IMR-90 (cell line): ENCODE measurements at regions not wholly inside any gene's neighbourhood (a gene's known extent, or its start where the extent isn't known, plus 50 kb on each side); places are given as distances from the start of the nearest gene placed in this dataset.

Experiments used
- ATAC-seq: fragments of 200-7000 bp; cut with Tn5 transposase; 2 replicates; pipeline ENCODE4 v1.9.1; 2020; ENCODE audit warnings: low read depth, mild to moderate bottlenecking, moderate library complexity
- BruUV-seq: library from RNA; stranded (reverse); fragments of 400-500 nt; replicated peaks from 2 replicates; lab custom pipeline; 2021; lab: Mats Ljungman, UMichigan
- CTCF ChIA-PET: fragments of 300-600 bp; formaldehyde crosslinking; extraction: SDS; loops from one replicate; lab custom pipeline; 2021; ENCODE audit warnings: antibody characterized with exemption; lab: Yijun Ruan, JAX
- POLR2A ChIA-PET: fragments of 300-600 bp; sonication (Branson Sonifier 250); formaldehyde crosslinking; loops from one replicate; lab custom pipeline; 2022; ENCODE audit warnings: antibody characterized with exemption; ENCODE audit not compliant: unreplicated experiment; lab: Charles Lee
- DNase-seq: peaks from one replicate; pipeline ENCODE4 v3.0.0; 2013
- H2AFZ ChIP-seq: replicated peaks from 2 replicates; pipeline ENCODE3; 2013; ENCODE audit warnings: low read length, mild to moderate bottlenecking; ENCODE audit not compliant: poor library complexity
- H2AK5ac ChIP-seq: 2 replicates; pipeline ENCODE4 v1.6.1; 2013; ENCODE audit warnings: low read depth, low read length, inconsistent platforms
- H2AK9ac ChIP-seq: replicated peaks from 2 replicates; pipeline ENCODE3; 2013; ENCODE audit warnings: mild to moderate bottlenecking, low read depth, low read length, moderate library complexity; ENCODE audit not compliant: poor library complexity
- H2BK120ac ChIP-seq: 2 replicates; pipeline ENCODE4 v1.6.1; 2013; ENCODE audit warnings: low read depth, low read length, inconsistent platforms
- H2BK15ac ChIP-seq: 3 replicates; pipeline ENCODE4 v1.6.1; 2013; ENCODE audit warnings: low read depth, low read length, inconsistent platforms
- H2BK20ac ChIP-seq: 2 replicates; pipeline ENCODE4 v1.6.1; 2013; ENCODE audit warnings: low read depth, mild to moderate bottlenecking, inconsistent platforms, low read length, moderate library complexity
- H2BK5ac ChIP-seq: 2 replicates; pipeline ENCODE4 v1.6.1; 2013; ENCODE audit warnings: mild to moderate bottlenecking, low read depth, low read length, inconsistent platforms; ENCODE audit not compliant: poor library complexity, severe bottlenecking
- H3K14ac ChIP-seq: replicated peaks from 2 replicates; pipeline ENCODE4 v1.6.1; 2013; ENCODE audit warnings: low read depth, low read length, inconsistent platforms
- H3K18ac ChIP-seq: 2 replicates; pipeline ENCODE4 v1.6.1; 2013; ENCODE audit warnings: low read depth, low read length, control low read depth
- H3K23ac ChIP-seq: 2 replicates; pipeline ENCODE4 v1.6.1; 2013; ENCODE audit warnings: low read depth, low read length, inconsistent platforms
- H3K27ac ChIP-seq: 2 replicates; pipeline ENCODE4 v1.5.1; 2013; ENCODE audit warnings: mild to moderate bottlenecking, control low read depth, low read length; ENCODE audit not compliant: insufficient read depth
- H3K27me3 ChIP-seq: 2 replicates; pipeline ENCODE4 v1.6.1; 2013; ENCODE audit warnings: low read length; ENCODE audit not compliant: control insufficient read depth, insufficient read depth
- H3K36me3 ChIP-seq: 2 replicates; pipeline ENCODE4 v1.6.1; 2013; ENCODE audit warnings: low read length, mixed read lengths; ENCODE audit not compliant: control insufficient read depth, insufficient read depth
- H3K4ac ChIP-seq: 2 replicates; pipeline ENCODE4 v1.6.1; 2013; ENCODE audit warnings: low read depth, low read length, inconsistent platforms
- H3K4me1 ChIP-seq: 2 replicates; pipeline ENCODE4 v1.6.1; 2013; ENCODE audit warnings: low read length, mixed read lengths; ENCODE audit not compliant: control insufficient read depth, insufficient read depth
- H3K4me2 ChIP-seq: 2 replicates; pipeline ENCODE4 v1.6.1; 2013; ENCODE audit warnings: low read depth, mild to moderate bottlenecking, control low read depth, low read length, moderate library complexity
- H3K4me3 ChIP-seq: 2 replicates; pipeline ENCODE4 v1.5.1; 2013; ENCODE audit warnings: low read depth, mild to moderate bottlenecking, control low read depth, low read length, moderate library complexity; ENCODE audit not compliant: insufficient read depth
- H3K56ac ChIP-seq: 2 replicates; pipeline ENCODE4 v1.6.1; 2013; ENCODE audit warnings: low read length, inconsistent platforms; ENCODE audit not compliant: insufficient read depth; ENCODE audit errors: extremely low read depth
- H3K79me1 ChIP-seq, 2 experiments: 2 replicates each; pipeline ENCODE4 v1.6.1; 2013; ENCODE audit warnings: low read length in 2 of 2, inconsistent platforms in 1 of 2, low read depth in 1 of 2
- H3K9ac ChIP-seq: 2 replicates; pipeline ENCODE4 v1.6.1; 2013; ENCODE audit warnings: low read depth, low read length, control low read depth
- H3K9me1 ChIP-seq: 2 replicates; pipeline ENCODE4 v1.6.1; 2013; ENCODE audit warnings: low read length, inconsistent platforms; ENCODE audit not compliant: insufficient read depth
- H3K9me3 ChIP-seq: 2 replicates; pipeline ENCODE4 v1.6.1; 2013; ENCODE audit warnings: low read length; ENCODE audit not compliant: control insufficient read depth, insufficient read depth
- H4K20me1 ChIP-seq: 2 replicates; pipeline ENCODE4 v1.6.1; 2013; ENCODE audit warnings: low read length, inconsistent platforms; ENCODE audit not compliant: insufficient read depth
- H4K5ac ChIP-seq: 2 replicates; pipeline ENCODE4 v1.6.1; 2013; ENCODE audit warnings: mild to moderate bottlenecking, low read depth, low read length, control low read depth
- H4K8ac ChIP-seq, 2 experiments: 2 replicates each; pipeline ENCODE4 v1.6.1; 2013; ENCODE audit warnings: low read depth in 2 of 2, low read length in 2 of 2, control low read depth in 1 of 2, inconsistent platforms in 1 of 2
- H4K91ac ChIP-seq: 2 replicates; pipeline ENCODE4 v1.6.1; 2013; ENCODE audit warnings: low read depth, low read length, inconsistent platforms; ENCODE audit not compliant: insufficient read depth
- MAZ ChIP-seq: IDR thresholded peaks from 2 replicates; pipeline ENCODE4 v1.6.1; 2012; ENCODE audit warnings: low read depth, mild to moderate bottlenecking, low read length, improper control_type of control experiment, moderate library complexity, borderline replicate concordance
- SMC3 ChIP-seq: fragments of 150-350 bp; IDR thresholded peaks from 2 replicates; pipeline ENCODE4 v1.6.1; 2016; ENCODE audit warnings: low read depth, mild to moderate bottlenecking, antibody characterized with exemption, low read length, moderate library complexity
- dilution Hi-C: fragments of 300-500 bp; cut with HindIII; formaldehyde crosslinking; loops from one replicate; pipeline ENCODE4 v1.14.3; 2018; ENCODE audit warnings: low sequenced_read_pairs; ENCODE audit not compliant: unreplicated experiment
- in situ Hi-C: fragments of 300-500 bp; cut with MboI; formaldehyde crosslinking; loops from 3 replicates; pipeline ENCODE4 v1.14.3; 2019; ENCODE audit warnings: low sequenced_read_pairs, inconsistent platforms, mixed read lengths
- intact Hi-C: fragments of 100-400 bp; cut with micrococcal nuclease; formaldehyde crosslinking; loops from 2 replicates; pipeline ENCODE4 v1.10.0; 2022

DNA sequence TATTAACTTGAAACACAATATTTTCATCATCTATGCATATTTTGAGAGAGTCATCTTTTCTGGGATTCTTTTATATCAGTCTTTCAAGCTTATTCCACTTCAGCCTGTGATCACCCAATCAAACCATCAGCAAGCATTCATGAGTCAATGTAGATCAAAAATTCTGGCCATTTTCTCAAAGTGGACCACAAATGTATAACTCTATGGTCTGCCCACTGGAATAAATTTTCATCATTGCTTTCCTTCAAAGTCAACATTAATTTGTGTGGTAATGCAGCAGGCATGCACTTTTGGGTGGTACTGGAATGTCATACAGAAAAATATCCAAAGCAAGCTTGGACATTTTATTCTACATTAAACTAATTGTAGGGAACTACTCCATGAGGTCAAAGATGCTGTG is 1013.0 kb downstream of the STIM2 start:
- Histone ChIP-seq H3K4me2 (no peak overlapping the region), H3K9me3 (no peaks in the 10 kb centered on the region), H2BK120ac (no peak overlapping the region), H2AFZ (no peak overlapping the region), H3K36me3 (no peaks in the 10 kb centered on the region), H4K91ac (no peak overlapping the region), H2BK20ac (no peak overlapping the region), H2AK9ac (no peak overlapping the region), H4K20me1 (no peaks in the 10 kb centered on the region), H2BK5ac (no peak overlapping the region), H3K4ac (no peak overlapping the region), H3K14ac (no peak overlapping the region), H3K4me1 (no peaks in the 10 kb centered on the region), H3K79me1 (no peaks in the 10 kb centered on the region), H3K23ac (no peak overlapping the region), H3K56ac (no peak overlapping the region), H3K9me1 (no peaks in the 10 kb centered on the region), H4K8ac (no peak overlapping the region), H3K9ac (no peak overlapping the region), H3K27ac (no peak overlapping the region), H4K5ac (no peak overlapping the region), H2BK15ac (no peak overlapping the region), H3K27me3 (no peaks in the 10 kb centered on the region), H2AK5ac (no peak overlapping the region), H3K18ac (no peak overlapping the region), H3K4me3 (no peak overlapping the region)
- no TSS peak for BruUV-seq
- DNase-seq (no peak), ATAC-seq (no peak; the same call in 1 of the 2 replicates)
- ChIA-PET POLR2A (no interaction called here), CTCF (no interaction called here)
- in situ Hi-C loops, result no loop called here
- dilution Hi-C loops, result no loop called here
- intact Hi-C loops, result no loop called here
- no peak for TF ChIP-seq MAZ
- no peak for TF ChIP-seq SMC3
